HCT116 (cell line): ENCODE measurements at regions not wholly inside any gene's neighbourhood (a gene's known extent, or its start where the extent isn't known, plus 50 kb on each side); places are given as distances from the start of the nearest gene placed in this dataset.

ENCODE experiments used
- ATAC-seq: fragments of 200-7000 bp; cut with Tn5 transposase; 2 replicates; pipeline ENCODE4 v1.9.1; 2020; ENCODE audit warnings: mild to moderate bottlenecking, moderate library complexity
- BruUV-seq: library from RNA; stranded (reverse); fragments of 400-500 nt; replicated peaks from 2 replicates; lab custom pipeline; 2021; lab: Mats Ljungman, UMichigan
- CTCF ChIA-PET: fragments of 300-600 bp; sonication (Branson Sonifier 250); formaldehyde crosslinking; loops from one replicate; lab custom pipeline; 2021; ENCODE audit warnings: antibody characterized with exemption; lab: Charles Lee
- POLR2A ChIA-PET: fragments of 300-600, 350-600 bp; sonication (Branson Sonifier 250); formaldehyde crosslinking; loops from one replicate; lab custom pipeline; 2021; ENCODE audit warnings: antibody characterized with exemption; lab: Charles Lee
- RAD21 ChIA-PET, 2 experiments: fragments of 300-600 bp; sonication (Branson Sonifier 250); formaldehyde crosslinking; loops; one replicate each; lab custom pipeline; 2023; ENCODE audit warnings: low total read pairs in 2 of 2; ENCODE audit not compliant: uncharacterized antibody in 2 of 2, unreplicated experiment in 2 of 2, low non-redundant PET in 1 of 2; lab: Charles Lee
- DNase-seq: peaks from one replicate; pipeline ENCODE4 v3.0.0-alpha.2; 2010; ENCODE audit warnings: low read depth, low spot score
- H2AFZ ChIP-seq: fragments of 200-600 bp; shearing (Covaris generic), sonication (generic); 2 replicates; pipeline ENCODE4 v1.6.1; 2017; ENCODE audit warnings: low read depth, mixed run types, mixed read lengths, antibody characterized with exemption, low read length; ENCODE audit not compliant: poor library complexity, severe bottlenecking
- H3K27ac ChIP-seq: 2 replicates; pipeline ENCODE4 v1.5.1; 2012; ENCODE audit warnings: low read depth, low read length
- H3K27me3 ChIP-seq: fragments of 200-600 bp; sonication (generic); 2 replicates; pipeline ENCODE4 v1.6.1; 2016; ENCODE audit warnings: mixed run types, low read length, mixed read lengths; ENCODE audit not compliant: insufficient read depth
- H3K36me3 ChIP-seq, 2 experiments: fragments of 200-500 bp in 1 of 2; fragments of 200-600 bp in 1 of 2; sonication (Bioruptor generic) in 1 of 2; sonication (generic) in 1 of 2; 2 replicates each; pipeline versions ENCODE4 v1.5.1 to v1.6.1; 2014 to 2016; ENCODE audit warnings: low read length in 2 of 2, inconsistent platforms in 1 of 2, mixed read lengths in 1 of 2, mixed run types in 1 of 2; ENCODE audit not compliant: insufficient read depth in 2 of 2, control insufficient read depth in 1 of 2
- H3K4me1 ChIP-seq, 2 experiments: fragments of 200-600 bp in 1 of 2; sonication (generic) in 1 of 2; 2 replicates each; pipeline versions ENCODE4 v1.5.1 to v1.6.1; 2012 to 2017; ENCODE audit warnings: low read length in 2 of 2, inconsistent platforms in 1 of 2, mild to moderate bottlenecking in 1 of 2, mixed read lengths in 1 of 2, mixed run types in 1 of 2, moderate library complexity in 1 of 2; ENCODE audit not compliant: insufficient read depth in 2 of 2, control insufficient read depth in 1 of 2
- H3K4me2 ChIP-seq: fragments of 200-600 bp; sonication (generic); 2 replicates; pipeline ENCODE4 v1.6.1; 2017; ENCODE audit warnings: mixed run types, low read length, mixed read lengths
- H3K4me3 ChIP-seq, 2 experiments: fragments of 200-600 bp in 1 of 2; sonication (generic) in 1 of 2; replicated peaks in 1 of 2; 2 replicates each; pipeline ENCODE4 v1.5.1; 2011 to 2016; ENCODE audit warnings: low read length in 2 of 2, control low read depth in 1 of 2, low read depth in 1 of 2, mild to moderate bottlenecking in 1 of 2, mixed read lengths in 1 of 2, mixed run types in 1 of 2
- H3K79me2 ChIP-seq: fragments of 200-600 bp; sonication (generic); 2 replicates; pipeline ENCODE4 v1.6.1; 2017; ENCODE audit warnings: mild to moderate bottlenecking, mixed run types, low read length, moderate library complexity, mixed read lengths; ENCODE audit not compliant: insufficient read depth
- H3K9ac ChIP-seq: fragments of 200-600 bp; sonication (generic); 2 replicates; pipeline ENCODE4 v1.6.1; 2016; ENCODE audit warnings: low read length, mixed read lengths
- H3K9me2 ChIP-seq: fragments of 200-600 bp; sonication (generic), shearing (Covaris generic); 2 replicates; pipeline ENCODE4 v1.6.1; 2017; ENCODE audit warnings: mixed run types, mild to moderate bottlenecking, moderate library complexity; ENCODE audit not compliant: insufficient read depth
- H3K9me3 ChIP-seq, 2 experiments: fragments of 200-500 bp in 1 of 2; fragments of 200-600 bp in 1 of 2; sonication (Bioruptor generic) in 1 of 2; sonication (generic) in 1 of 2; 2 replicates each; pipeline ENCODE4 v1.6.1; 2014 to 2017; ENCODE audit warnings: low read length in 2 of 2, mixed read lengths in 2 of 2, inconsistent platforms in 1 of 2, low read depth in 1 of 2, mild to moderate bottlenecking in 1 of 2, mixed run types in 1 of 2, moderate library complexity in 1 of 2; ENCODE audit not compliant: control insufficient read depth in 1 of 2, insufficient read depth in 1 of 2
- H4K20me1 ChIP-seq: fragments of 200-600 bp; sonication (generic), shearing (Covaris generic); 2 replicates; pipeline ENCODE4 v1.6.1; 2017; ENCODE audit warnings: mixed run types, mild to moderate bottlenecking, moderate library complexity; ENCODE audit not compliant: insufficient read depth
- JUND ChIP-seq: IDR thresholded peaks from 2 replicates; pipeline ENCODE4 v1.6.1; 2012
- REST ChIP-seq: IDR thresholded peaks from 2 replicates; pipeline ENCODE4 v1.6.1; 2012; ENCODE audit warnings: low read depth
- SRF ChIP-seq: IDR thresholded peaks from 2 replicates; pipeline ENCODE4 v1.6.1; 2012; ENCODE audit warnings: low read depth
- ZFX ChIP-seq: fragments of 450-650 bp; IDR thresholded peaks from 2 replicates; pipeline ENCODE4 v1.6.1; 2017
- intact Hi-C: fragments of 100-400 bp; cut with micrococcal nuclease; formaldehyde crosslinking; loops from 2 replicates; pipeline ENCODE4 v1.10.0; 2022

GRCh38 chr2:237222601-237223041, 136.9 kb downstream of the COPS8 start:
- Histone ChIP-seq H3K36me3 (no peaks in the 10 kb centered on the region), H3K9me3 (no peaks in the 10 kb centered on the region), H3K4me3 (no peak overlapping the region), H3K79me2 (no peaks in the 10 kb centered on the region), H3K27ac (no peak overlapping the region), H2AFZ (no peak overlapping the region), H3K4me2 (no peak overlapping the region), H3K4me1 (peaks cover 0 to 11% of the 10 kb centered on the region in 2 experiments; a peak in 1 of 4 replicates), H3K9ac (no peak overlapping the region), H4K20me1 (no peaks in the 10 kb centered on the region), H3K9me2 (no peaks in the 10 kb centered on the region), H3K27me3 (peaks cover 3% of the 10 kb centered on the region; the same call in 1 of the 2 replicates)
- BruUV-seq = no TSS peak
- intact Hi-C loops = no loop called here
- ChIA-PET RAD21 (no interaction called here), CTCF (no interaction called here), POLR2A (no interaction called here)
- TF ChIP-seq JUND = no peak
- ATAC-seq = no peak
- no peak for DNase-seq

- no TSS peak for BruUV-seq
- Histone ChIP-seq H3K27ac (no peak overlapping the region), H3K4me3 (no peak overlapping the region), H3K4me1 (peaks cover 0 to 18% of the 10 kb centered on the region in 2 experiments; a peak in 1 of 4 replicates), H2AFZ (no peak overlapping the region), H3K4me2 (peak overlapping the region; percentile 13; the same call in 1 of the 2 replicates), H3K27me3 (peaks cover 3% of the 10 kb centered on the region; the same call in 1 of the 2 replicates), H3K36me3 (no peaks in the 10 kb centered on the region), H3K79me2 (no peaks in the 10 kb centered on the region), H3K9me3 (no peaks in the 10 kb centered on the region), H3K9me2 (no peaks in the 10 kb centered on the region), H4K20me1 (no peaks in the 10 kb centered on the region), H3K9ac (no peak overlapping the region)
- intact Hi-C loops = no loop called here
- ChIA-PET POLR2A (no interaction called here), CTCF (no interaction called here), RAD21 (no interaction called here)
- no peak for TF ChIP-seq SRF
- TF ChIP-seq REST = no peak
- TF ChIP-seq ZFX = no peak
- DNase-seq = no peak
- peak; percentile 29; the same call in 1 of the 2 replicates for ATAC-seq
Measured at GRCh38 chr2:237223201-237223861, 137.6 kb downstream of the COPS8 start.
